ENCODE measurements at regions not wholly inside any gene's neighbourhood (a gene's known extent, or its start where the extent isn't known, plus 50 kb on each side); places are given as distances from the start of the nearest gene placed in this dataset.

DNA sequence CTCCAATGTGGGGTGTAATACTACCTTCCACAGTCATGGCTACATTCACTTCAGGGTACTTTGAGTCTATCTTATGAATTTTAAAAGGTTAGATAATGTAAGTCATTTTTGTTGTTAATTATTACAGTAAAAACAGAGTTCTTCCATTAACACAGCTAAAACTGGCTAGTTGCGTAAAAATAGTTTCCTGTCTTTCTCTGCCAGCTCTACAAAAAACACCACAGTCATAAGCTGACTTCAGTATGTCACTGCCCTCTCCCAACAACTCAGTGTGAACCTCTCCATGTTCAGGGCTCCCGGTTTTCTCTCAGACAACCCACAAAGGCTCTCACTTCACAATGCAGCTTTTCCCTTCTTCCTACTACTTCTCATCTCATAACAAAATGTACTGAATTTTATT is 84.8 kb upstream of the ITGA1 start:
- TF ChIP-seq CTCF (IDR thresholded peaks at IDR 0.05) (no peak), POLR2A (IDR thresholded peaks at IDR 0.05) (peak in 1 of 2 donors; percentile 7)
